MCF 10A (cell line): ENCODE measurements at regions not wholly inside any gene's neighbourhood (a gene's known extent, or its start where the extent isn't known, plus 50 kb on each side); places are given as distances from the start of the nearest gene placed in this dataset.

Experiments
- BruUV-seq: library from RNA; stranded (reverse); fragments of 400-500 nt; replicated peaks from 2 replicates; lab custom pipeline; 2021; lab: Mats Ljungman, UMichigan
- CTCF ChIA-PET: fragments of 300-600 bp; sonication (Branson Sonifier 250); formaldehyde crosslinking; extraction: SDS; loops from one replicate; lab custom pipeline; 2021; ENCODE audit warnings: antibody characterized with exemption, inconsistent platforms; lab: Yijun Ruan, JAX
- POLR2A ChIA-PET: fragments of 300-600, 350-650 bp; sonication (Branson Sonifier 250); formaldehyde crosslinking; extraction: SDS; loops from one replicate; lab custom pipeline; 2020; ENCODE audit warnings: antibody characterized with exemption, inconsistent platforms; lab: Yijun Ruan, JAX
- DNase-seq: peaks from one replicate; pipeline ENCODE4 v3.0.0-alpha.2; 2018; ENCODE audit not compliant: unreplicated experiment
- H3K27ac Mint-ChIP-seq: one replicate; pipeline ENCODE4 v1.8.0; 2022; ENCODE audit warnings: mild to moderate bottlenecking, low read depth, mixed read lengths; ENCODE audit not compliant: unreplicated experiment
- H3K27me3 Mint-ChIP-seq: one replicate; pipeline ENCODE4 v1.8.0; 2022; ENCODE audit warnings: mixed read lengths; ENCODE audit not compliant: insufficient read depth, unreplicated experiment
- H3K36me3 Mint-ChIP-seq: one replicate; pipeline ENCODE4 v1.8.0; 2022; ENCODE audit warnings: mild to moderate bottlenecking, moderate library complexity, mixed read lengths; ENCODE audit not compliant: insufficient read depth, unreplicated experiment
- H3K4me1 Mint-ChIP-seq: one replicate; pipeline ENCODE4 v1.8.0; 2022; ENCODE audit warnings: mixed read lengths; ENCODE audit not compliant: insufficient read depth, unreplicated experiment
- H3K4me3 Mint-ChIP-seq: one replicate; pipeline ENCODE4 v1.8.0; 2022; ENCODE audit warnings: mild to moderate bottlenecking, moderate library complexity, mixed read lengths; ENCODE audit not compliant: unreplicated experiment
- H3K9me3 Mint-ChIP-seq: one replicate; pipeline ENCODE4 v1.8.0; 2022; ENCODE audit warnings: mixed read lengths; ENCODE audit not compliant: unreplicated experiment
- intact Hi-C: fragments of 100-400 bp; cut with micrococcal nuclease; formaldehyde crosslinking; loops from 2 replicates; pipeline ENCODE4 v1.14.1; 2022
- TF ChIP-seq, protein P1 (sequence below): fragments of 200-600 bp; IDR thresholded peaks from one replicate; pipeline ENCODE4 v1.8.0; 2022; ENCODE audit warnings: antibody characterized with exemption, mild to moderate bottlenecking; ENCODE audit not compliant: unreplicated experiment

DNA sequence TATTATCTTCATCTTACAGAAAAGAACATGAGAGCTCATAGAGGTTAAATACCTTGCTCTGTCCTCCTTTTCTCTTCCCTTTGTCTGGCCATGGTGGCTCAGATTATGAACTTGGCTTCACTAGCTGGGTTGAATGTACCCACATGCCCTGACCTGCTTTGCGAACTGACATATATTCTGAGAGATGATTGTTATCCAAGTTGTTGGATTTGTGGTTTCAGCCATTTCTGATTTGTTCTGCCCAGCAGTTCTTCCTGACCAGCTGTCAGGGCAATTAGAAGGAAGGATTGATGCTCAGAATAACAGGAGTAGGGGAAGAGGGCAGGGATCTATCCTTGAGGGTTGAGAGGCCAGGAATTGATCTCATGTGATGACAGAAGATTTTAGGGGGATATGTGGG lies 236.8 kb upstream of the FAM98A start:
- POLR2A ChIA-PET: no interaction called here
- DNase-seq: no peak
- H3K36me3 Mint-ChIP-seq: no peaks in the 10 kb centered on the region
- H3K4me3 Mint-ChIP-seq: no peak overlapping the region
- TF ChIP-seq, protein P1, sequence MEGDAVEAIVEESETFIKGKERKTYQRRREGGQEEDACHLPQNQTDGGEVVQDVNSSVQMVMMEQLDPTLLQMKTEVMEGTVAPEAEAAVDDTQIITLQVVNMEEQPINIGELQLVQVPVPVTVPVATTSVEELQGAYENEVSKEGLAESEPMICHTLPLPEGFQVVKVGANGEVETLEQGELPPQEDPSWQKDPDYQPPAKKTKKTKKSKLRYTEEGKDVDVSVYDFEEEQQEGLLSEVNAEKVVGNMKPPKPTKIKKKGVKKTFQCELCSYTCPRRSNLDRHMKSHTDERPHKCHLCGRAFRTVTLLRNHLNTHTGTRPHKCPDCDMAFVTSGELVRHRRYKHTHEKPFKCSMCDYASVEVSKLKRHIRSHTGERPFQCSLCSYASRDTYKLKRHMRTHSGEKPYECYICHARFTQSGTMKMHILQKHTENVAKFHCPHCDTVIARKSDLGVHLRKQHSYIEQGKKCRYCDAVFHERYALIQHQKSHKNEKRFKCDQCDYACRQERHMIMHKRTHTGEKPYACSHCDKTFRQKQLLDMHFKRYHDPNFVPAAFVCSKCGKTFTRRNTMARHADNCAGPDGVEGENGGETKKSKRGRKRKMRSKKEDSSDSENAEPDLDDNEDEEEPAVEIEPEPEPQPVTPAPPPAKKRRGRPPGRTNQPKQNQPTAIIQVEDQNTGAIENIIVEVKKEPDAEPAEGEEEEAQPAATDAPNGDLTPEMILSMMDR: no peak
- CTCF ChIA-PET: interaction anchor here (0.6 to 0.7 kb wide), 2 partner anchors 155 to 1022 kb away, joined by 3 to 4 read pairs; no protein-coding TSS in a partner anchor
- no peaks in the 10 kb centered on the region for H3K27me3 Mint-ChIP-seq
- no peaks in the 10 kb centered on the region for H3K9me3 Mint-ChIP-seq
- no peak overlapping the region for H3K27ac Mint-ChIP-seq
- peaks cover 5% of the 10 kb centered on the region for H3K4me1 Mint-ChIP-seq
- no TSS peak for BruUV-seq
- intact Hi-C loops: no loop called here

DNA sequence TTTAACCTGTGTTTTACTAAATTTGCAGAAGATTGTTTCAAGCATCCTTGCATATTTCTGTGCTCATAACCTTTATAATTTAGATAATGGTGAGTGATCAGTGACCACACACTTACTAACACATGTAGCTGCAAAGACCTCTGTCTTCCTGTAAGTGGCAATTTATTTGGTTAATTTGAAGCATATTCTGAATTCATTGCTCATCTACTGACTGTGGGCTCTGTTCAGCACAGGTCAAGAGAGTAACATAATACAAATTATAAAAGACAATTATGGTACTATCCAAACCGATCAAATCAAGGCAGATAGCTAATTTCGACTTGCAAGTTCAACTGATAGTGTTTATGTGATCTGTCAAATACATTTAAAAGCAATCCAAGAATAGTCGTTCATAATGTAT lies 223.9 kb upstream of the FAM98A start:
- Mint-ChIP-seq H3K27ac (no peak overlapping the region), H3K4me3 (no peak overlapping the region), H3K27me3 (no peaks in the 10 kb centered on the region), H3K4me1 (peaks cover 17% of the 10 kb centered on the region), H3K9me3 (no peaks in the 10 kb centered on the region), H3K36me3 (no peaks in the 10 kb centered on the region)
- POLR2A ChIA-PET: interaction anchor here (0.6 kb wide), 1 partner anchor 25 kb away, joined by 3 read pairs; no protein-coding TSS in a partner anchor
- BruUV-seq: no TSS peak
- CTCF ChIA-PET: no interaction called here
- TF ChIP-seq, protein P1: no peak
- DNase-seq: no peak
- intact Hi-C loops: no loop called here

DNA sequence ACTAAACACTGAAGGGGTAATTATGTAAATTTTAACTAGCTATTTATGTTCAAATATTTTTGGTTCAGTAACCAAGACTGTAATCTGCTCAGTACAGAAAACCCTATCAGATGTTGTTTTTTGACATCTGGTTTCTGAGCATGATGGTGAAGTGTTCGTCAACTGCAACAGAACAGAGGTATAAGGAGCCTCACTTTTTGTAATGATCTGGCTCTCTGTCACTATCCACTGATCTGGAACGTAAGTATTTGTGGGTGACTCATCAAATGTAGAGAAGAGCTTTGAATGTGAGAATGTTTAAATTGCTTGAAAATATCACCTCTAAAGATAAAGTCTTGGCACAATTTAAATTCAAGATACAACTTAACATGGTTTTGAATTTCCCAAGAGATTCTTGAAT lies 213.6 kb upstream of the FAM98A start:
- Mint-ChIP-seq H3K36me3 (no peaks in the 10 kb centered on the region), H3K27me3 (no peaks in the 10 kb centered on the region), H3K27ac (no peak overlapping the region), H3K4me3 (no peak overlapping the region), H3K9me3 (no peaks in the 10 kb centered on the region), H3K4me1 (peaks cover 7% of the 10 kb centered on the region)
- no TSS peak for BruUV-seq
- TF ChIP-seq, protein P1: no peak
- DNase-seq: peak; percentile 3
- ChIA-PET CTCF (interaction anchor here (0.7 to 1.7 kb wide), 2 partner anchors 32 to 350 kb away, joined by 3 to 4 read pairs; no protein-coding TSS in a partner anchor), POLR2A (no interaction called here)
- intact Hi-C loops: no loop called here

DNA sequence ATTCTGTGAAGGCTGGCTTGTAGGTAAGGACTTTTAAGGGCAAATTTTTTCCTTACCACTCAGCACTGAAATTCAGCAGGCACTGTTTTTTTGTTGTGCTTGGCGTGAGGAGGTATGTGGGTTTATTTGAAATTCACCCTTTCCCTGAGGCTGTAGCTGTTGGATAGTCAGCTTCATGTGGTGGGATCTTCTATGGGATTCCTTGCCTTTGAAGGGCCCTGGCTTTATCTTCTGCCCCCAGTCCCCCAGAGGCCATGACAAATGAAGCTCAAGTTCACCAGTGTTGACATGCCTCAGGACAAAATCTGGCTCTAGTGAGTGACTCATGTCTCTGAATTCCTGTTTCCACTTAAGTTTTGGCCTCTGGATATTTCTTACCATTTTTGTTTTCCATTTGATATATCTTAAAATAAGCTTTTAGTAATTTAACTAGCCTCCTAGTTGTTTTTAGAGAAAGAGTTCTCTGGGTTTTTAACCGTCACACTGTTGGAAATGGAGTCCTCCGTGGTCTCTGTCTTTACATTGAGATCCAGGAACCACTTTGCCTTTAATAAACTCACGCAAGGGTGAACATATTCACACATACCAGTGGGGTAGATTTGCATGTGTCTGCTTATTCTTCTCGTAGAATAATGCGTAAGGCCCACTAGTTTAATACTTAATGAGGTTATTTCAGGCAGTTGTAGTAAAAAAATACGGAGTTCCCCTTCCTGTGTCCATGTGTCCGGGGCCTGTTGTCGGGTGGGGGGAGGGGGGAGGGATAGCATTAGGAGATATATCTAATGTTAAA lies 211.1 kb upstream of the FAM98A start:
- Mint-ChIP-seq H3K27me3 (no peaks in the 10 kb centered on the region), H3K9me3 (no peaks in the 10 kb centered on the region), H3K27ac (peak overlapping the region; percentile 79), H3K4me1 (peaks cover 12% of the 10 kb centered on the region), H3K4me3 (no peak overlapping the region), H3K36me3 (no peaks in the 10 kb centered on the region)
- DNase-seq: peak; percentile 66
- BruUV-seq: no TSS peak
- CTCF ChIA-PET: interaction anchor here (0.5 to 1.0 kb wide), 5 partner anchors 16 to 325 kb away, joined by 3 to 7 read pairs (median 3); no protein-coding TSS in a partner anchor
- POLR2A ChIA-PET: interaction anchor here (0.6 kb wide), 1 partner anchor 93 kb away, joined by 3 read pairs; no protein-coding TSS in a partner anchor
- TF ChIP-seq, protein P1: no peak
- intact Hi-C loops: no loop called here
